ENCODE measurements at regions not wholly inside any gene's neighbourhood (a gene's known extent, or its start where the extent isn't known, plus 50 kb on each side); places are given as distances from the start of the nearest gene placed in this dataset.

DNA sequence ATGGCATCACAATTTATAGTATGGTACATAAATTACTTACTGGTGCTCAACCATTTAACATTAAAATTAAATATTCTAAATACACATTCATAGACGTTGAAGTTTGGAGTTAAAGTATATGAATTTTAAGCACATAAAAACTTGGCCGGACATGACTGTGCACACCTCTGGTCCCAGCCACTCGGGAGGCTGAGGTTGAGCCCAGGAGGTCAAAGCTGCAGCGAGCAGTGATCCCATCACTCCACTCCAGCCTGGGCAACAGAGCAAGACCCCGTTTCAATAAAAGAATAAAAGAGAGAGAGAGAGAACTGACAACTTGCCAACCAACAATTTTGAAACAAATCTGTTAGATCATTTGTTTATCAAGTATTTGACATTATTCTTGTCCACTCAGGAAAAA, 943.3 kb upstream of the KCND2 start:
- H3K27me3 ChIP-seq (ENCODE audit: insufficient read depth): no peaks in the 10 kb centered on the region
- ATAC-seq (no peak), DNase-seq (ENCODE audit: low spot score) (no peak)
- H3K4me1 ChIP-seq (ENCODE audit: insufficient read depth): no peaks in the 10 kb centered on the region
- Mint-ChIP-seq H3K4me3 (no peak overlapping the region), H3K27ac (no peak overlapping the region), H3K27me3 (ENCODE audit: insufficient read depth, low read depth, poor library complexity) (no peaks in the 10 kb centered on the region), H3K36me3 (ENCODE audit: low read depth) (no peaks in the 10 kb centered on the region), H3K9me3 (no peaks in the 10 kb centered on the region), H3K4me1 (no peaks in the 10 kb centered on the region)
- H3K27ac ChIP-seq (ENCODE audit: low read depth): no peak overlapping the region
- no peaks in the 10 kb centered on the region for H3F3A ChIP-seq (replicated peaks; ENCODE audit: low read depth)
- TF ChIP-seq JUNB (IDR thresholded peaks at IDR 0.05; ENCODE audit: unreplicated experiment) (no peak), EZH2 (IDR thresholded peaks at IDR 0.05; ENCODE audit: low read depth, unreplicated experiment) (no peak), NANOG (IDR thresholded peaks at IDR 0.05; ENCODE audit: borderline replicate concordance) (no peak), CREB1 (CRISPR knock-in tag; IDR thresholded peaks at IDR 0.05; ENCODE audit: low read depth) (no peak), STAT1 (IDR thresholded peaks at IDR 0.05; ENCODE audit: unreplicated experiment) (no peak), ZNF331 (CRISPR knock-in tag; IDR thresholded peaks at IDR 0.05; ENCODE audit: low read depth) (no peak)
- TF ChIP-seq, protein P1, sequence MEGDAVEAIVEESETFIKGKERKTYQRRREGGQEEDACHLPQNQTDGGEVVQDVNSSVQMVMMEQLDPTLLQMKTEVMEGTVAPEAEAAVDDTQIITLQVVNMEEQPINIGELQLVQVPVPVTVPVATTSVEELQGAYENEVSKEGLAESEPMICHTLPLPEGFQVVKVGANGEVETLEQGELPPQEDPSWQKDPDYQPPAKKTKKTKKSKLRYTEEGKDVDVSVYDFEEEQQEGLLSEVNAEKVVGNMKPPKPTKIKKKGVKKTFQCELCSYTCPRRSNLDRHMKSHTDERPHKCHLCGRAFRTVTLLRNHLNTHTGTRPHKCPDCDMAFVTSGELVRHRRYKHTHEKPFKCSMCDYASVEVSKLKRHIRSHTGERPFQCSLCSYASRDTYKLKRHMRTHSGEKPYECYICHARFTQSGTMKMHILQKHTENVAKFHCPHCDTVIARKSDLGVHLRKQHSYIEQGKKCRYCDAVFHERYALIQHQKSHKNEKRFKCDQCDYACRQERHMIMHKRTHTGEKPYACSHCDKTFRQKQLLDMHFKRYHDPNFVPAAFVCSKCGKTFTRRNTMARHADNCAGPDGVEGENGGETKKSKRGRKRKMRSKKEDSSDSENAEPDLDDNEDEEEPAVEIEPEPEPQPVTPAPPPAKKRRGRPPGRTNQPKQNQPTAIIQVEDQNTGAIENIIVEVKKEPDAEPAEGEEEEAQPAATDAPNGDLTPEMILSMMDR (conservative IDR thresholded peaks at IDR 0.05; ENCODE audit: low read depth in 2 of 2): no peak
- TF ChIP-seq, protein P2, sequence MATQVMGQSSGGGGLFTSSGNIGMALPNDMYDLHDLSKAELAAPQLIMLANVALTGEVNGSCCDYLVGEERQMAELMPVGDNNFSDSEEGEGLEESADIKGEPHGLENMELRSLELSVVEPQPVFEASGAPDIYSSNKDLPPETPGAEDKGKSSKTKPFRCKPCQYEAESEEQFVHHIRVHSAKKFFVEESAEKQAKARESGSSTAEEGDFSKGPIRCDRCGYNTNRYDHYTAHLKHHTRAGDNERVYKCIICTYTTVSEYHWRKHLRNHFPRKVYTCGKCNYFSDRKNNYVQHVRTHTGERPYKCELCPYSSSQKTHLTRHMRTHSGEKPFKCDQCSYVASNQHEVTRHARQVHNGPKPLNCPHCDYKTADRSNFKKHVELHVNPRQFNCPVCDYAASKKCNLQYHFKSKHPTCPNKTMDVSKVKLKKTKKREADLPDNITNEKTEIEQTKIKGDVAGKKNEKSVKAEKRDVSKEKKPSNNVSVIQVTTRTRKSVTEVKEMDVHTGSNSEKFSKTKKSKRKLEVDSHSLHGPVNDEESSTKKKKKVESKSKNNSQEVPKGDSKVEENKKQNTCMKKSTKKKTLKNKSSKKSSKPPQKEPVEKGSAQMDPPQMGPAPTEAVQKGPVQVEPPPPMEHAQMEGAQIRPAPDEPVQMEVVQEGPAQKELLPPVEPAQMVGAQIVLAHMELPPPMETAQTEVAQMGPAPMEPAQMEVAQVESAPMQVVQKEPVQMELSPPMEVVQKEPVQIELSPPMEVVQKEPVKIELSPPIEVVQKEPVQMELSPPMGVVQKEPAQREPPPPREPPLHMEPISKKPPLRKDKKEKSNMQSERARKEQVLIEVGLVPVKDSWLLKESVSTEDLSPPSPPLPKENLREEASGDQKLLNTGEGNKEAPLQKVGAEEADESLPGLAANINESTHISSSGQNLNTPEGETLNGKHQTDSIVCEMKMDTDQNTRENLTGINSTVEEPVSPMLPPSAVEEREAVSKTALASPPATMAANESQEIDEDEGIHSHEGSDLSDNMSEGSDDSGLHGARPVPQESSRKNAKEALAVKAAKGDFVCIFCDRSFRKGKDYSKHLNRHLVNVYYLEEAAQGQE (IDR thresholded peaks at IDR 0.05; ENCODE audit: unreplicated experiment): no peak
- H3K4me3 ChIP-seq: no peak overlapping the region
- no peak overlapping the region for H3K4me2 ChIP-seq
- H4K20me1 ChIP-seq (replicated peaks; ENCODE audit: insufficient read depth): no peaks in the 10 kb centered on the region
- H3K9me2 ChIP-seq (ENCODE audit: insufficient read depth): no peaks in the 10 kb centered on the region
- no peaks in the 10 kb centered on the region for H3K36me3 ChIP-seq (ENCODE audit: insufficient read depth)
- H2AFZ ChIP-seq: no peak overlapping the region
- H3K79me2 ChIP-seq (replicated peaks; ENCODE audit: insufficient read depth): no peaks in the 10 kb centered on the region

DNA sequence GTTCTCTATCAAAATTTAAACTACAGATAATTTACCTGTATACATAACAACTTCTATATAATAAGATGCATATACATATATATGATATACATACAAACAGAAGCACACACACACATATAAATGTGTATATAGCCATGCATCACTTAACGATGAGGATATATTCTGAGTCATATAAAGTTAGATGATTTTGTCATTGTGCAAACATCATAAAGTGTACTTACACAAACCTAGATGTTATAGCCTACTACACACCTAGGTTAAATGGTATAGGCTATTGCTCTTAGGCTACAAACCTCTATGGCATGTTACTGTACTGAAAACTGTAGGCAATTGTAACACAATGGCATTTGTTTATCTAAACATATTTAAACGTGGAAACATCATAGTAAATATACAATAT, 937.6 kb upstream of the KCND2 start:
- Histone ChIP-seq H3K4me2 (no peak overlapping the region), H3K4me3 (no peak overlapping the region), H3K27me3 (ENCODE audit: insufficient read depth) (no peaks in the 10 kb centered on the region), H3K36me3 (ENCODE audit: insufficient read depth) (no peaks in the 10 kb centered on the region), H3K9me2 (ENCODE audit: insufficient read depth) (no peaks in the 10 kb centered on the region), H3K79me2 (replicated peaks; ENCODE audit: insufficient read depth) (no peaks in the 10 kb centered on the region), H2AFZ (no peak overlapping the region), H3K27ac (ENCODE audit: low read depth) (no peak overlapping the region), H3F3A (replicated peaks; ENCODE audit: low read depth) (no peaks in the 10 kb centered on the region), H3K4me1 (ENCODE audit: insufficient read depth) (no peaks in the 10 kb centered on the region), H4K20me1 (replicated peaks; ENCODE audit: insufficient read depth) (no peaks in the 10 kb centered on the region)
- Mint-ChIP-seq H3K36me3 (ENCODE audit: low read depth) (no peaks in the 10 kb centered on the region), H3K27me3 (ENCODE audit: insufficient read depth, low read depth, poor library complexity) (no peaks in the 10 kb centered on the region), H3K4me3 (no peak overlapping the region), H3K4me1 (no peaks in the 10 kb centered on the region), H3K9me3 (no peaks in the 10 kb centered on the region), H3K27ac (no peak overlapping the region)
- DNase-seq (ENCODE audit: low spot score): no peak
- ATAC-seq: no peak
- TF ChIP-seq ZNF331 (CRISPR knock-in tag; IDR thresholded peaks at IDR 0.05; ENCODE audit: low read depth): no peak
- TF ChIP-seq, protein P3, sequence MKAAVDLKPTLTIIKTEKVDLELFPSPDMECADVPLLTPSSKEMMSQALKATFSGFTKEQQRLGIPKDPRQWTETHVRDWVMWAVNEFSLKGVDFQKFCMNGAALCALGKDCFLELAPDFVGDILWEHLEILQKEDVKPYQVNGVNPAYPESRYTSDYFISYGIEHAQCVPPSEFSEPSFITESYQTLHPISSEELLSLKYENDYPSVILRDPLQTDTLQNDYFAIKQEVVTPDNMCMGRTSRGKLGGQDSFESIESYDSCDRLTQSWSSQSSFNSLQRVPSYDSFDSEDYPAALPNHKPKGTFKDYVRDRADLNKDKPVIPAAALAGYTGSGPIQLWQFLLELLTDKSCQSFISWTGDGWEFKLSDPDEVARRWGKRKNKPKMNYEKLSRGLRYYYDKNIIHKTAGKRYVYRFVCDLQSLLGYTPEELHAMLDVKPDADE (IDR thresholded peaks at IDR 0.05): no peak
- TF ChIP-seq, protein P2 (IDR thresholded peaks at IDR 0.05; ENCODE audit: unreplicated experiment): no peak

Measured in GM23338 (cell line).